ENCODE measurements at regions not wholly inside any gene's neighbourhood (a gene's known extent, or its start where the extent isn't known, plus 50 kb on each side); places are given as distances from the start of the nearest gene placed in this dataset.

DNA sequence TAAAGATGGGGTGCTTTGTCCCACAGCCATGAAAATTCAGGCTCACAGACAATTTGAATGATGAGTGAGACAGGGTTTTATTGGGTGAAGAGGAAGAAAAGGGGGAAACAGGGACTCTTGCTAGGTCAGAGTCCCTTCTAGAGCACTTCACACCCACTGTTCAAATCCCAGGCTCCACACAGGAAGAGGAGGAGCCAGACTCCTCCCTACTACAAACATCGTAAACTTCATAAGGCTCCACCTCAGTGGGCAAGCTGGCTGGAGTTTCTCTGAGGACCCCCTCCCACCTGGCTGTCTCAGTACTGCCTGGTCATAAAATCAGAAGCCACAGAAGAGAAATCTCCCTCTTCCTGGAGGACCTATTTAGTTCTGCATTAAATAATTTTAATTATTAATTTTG, 80.3 kb upstream of the KCNMB2 start:
- no peak for DNase-seq (ENCODE audit: low read depth)

DNA sequence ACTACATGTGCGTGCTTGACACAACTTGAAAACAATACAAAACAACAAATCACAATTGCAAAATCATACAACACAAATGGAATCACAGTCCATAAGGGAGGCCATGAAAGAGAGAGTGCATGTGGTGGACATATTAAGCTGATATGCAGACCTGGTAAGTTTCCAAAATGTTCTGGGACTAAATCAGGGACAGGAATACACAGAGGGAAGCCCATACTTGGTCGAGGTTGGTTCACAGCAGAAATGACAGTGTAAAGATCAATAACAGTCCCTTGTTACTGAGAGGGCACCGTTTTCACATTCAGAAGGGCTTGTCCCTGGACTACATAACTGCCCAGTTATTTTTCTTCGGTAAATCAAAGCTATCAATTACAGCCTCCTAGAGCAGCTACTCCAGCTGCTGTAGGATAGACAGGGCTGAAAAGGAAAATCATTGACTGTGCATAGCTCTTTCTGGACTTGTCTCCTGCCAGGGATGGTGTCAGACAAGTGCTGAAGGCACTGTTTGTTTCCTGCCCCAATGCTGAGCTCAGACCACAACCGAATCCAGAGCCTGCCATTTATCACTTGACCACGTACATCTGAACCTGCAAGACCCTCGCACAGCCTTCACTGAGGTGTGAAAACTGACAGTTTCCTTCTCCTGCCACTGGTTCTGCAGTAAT, 79.5 kb upstream of the KCNMB2 start:
- no peak for DNase-seq (ENCODE audit: low read depth)

DNA sequence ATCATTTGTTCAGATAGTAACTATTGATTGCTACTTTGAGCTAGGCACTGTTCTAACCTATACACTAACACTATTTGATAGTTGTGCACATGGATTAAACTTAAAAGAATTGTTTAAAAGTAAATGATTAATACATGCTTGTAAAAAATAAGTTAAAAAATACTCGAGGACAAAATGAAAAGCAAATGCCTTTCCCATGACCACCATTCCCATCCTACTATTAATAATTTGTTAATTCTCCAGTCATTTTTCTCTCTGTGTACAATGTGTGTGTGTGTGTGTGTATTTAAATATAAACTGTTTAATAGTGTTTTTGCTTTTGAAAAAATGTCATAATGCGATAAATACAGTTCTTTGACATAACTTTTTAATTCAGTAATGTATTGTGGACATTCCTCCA, 78.7 kb upstream of the KCNMB2 start:
- no peak for DNase-seq (ENCODE audit: low read depth)

DNA sequence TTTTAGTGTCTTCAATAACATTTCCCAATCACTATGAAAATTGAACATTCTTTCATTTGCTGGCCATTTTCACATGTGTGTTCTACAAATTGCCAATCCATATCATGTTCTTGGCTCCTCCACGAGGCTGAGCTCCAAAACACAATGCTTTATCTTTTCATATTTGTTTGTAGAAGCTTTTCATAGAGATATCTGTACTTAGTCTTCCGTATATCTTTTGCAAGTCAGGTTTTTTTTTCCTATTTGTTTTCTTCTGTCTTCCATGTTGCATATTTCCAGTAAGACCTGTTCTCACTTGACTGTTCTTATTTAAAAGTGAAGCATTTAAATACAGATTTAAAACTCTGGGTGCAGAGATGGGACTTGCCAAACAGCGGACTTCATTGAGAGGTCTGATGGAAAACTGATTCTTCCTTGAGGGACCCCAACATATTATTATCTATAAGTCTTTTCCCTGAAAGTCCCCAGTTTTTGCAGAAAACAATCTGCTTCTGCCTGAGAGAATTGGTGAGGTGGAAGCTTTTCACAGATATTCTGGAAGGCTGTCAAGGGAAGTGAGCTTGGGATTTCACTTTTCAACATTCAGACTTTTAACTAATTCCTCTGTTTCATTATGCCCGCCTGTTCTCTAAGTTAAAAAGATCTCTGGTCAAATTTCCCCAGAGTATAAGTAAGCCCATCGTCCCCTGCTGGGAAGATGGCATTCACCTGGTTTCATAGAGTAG, 77.8 kb upstream of the KCNMB2 start:
- no peak for DNase-seq (ENCODE audit: low read depth)

DNA sequence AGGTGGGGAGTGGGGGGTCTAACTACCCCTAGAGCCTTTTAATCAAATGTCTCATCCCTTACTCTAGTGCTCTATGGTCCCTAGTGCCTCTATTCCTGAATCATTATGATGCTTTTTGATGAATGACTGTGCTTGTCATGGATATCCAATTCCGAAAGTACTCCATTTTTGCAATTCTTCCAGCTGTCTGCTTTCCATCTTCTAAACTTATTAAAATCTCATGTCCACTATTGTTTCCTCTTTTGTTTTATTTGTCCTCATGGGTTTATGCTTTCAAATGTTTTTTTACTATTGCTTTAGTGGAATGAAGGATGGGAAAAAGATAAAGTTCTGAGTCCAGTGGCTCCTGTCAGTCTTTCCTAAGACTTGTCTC, 77.2 kb upstream of the KCNMB2 start:
- DNase-seq (ENCODE audit: low read depth) = no peak

DNA sequence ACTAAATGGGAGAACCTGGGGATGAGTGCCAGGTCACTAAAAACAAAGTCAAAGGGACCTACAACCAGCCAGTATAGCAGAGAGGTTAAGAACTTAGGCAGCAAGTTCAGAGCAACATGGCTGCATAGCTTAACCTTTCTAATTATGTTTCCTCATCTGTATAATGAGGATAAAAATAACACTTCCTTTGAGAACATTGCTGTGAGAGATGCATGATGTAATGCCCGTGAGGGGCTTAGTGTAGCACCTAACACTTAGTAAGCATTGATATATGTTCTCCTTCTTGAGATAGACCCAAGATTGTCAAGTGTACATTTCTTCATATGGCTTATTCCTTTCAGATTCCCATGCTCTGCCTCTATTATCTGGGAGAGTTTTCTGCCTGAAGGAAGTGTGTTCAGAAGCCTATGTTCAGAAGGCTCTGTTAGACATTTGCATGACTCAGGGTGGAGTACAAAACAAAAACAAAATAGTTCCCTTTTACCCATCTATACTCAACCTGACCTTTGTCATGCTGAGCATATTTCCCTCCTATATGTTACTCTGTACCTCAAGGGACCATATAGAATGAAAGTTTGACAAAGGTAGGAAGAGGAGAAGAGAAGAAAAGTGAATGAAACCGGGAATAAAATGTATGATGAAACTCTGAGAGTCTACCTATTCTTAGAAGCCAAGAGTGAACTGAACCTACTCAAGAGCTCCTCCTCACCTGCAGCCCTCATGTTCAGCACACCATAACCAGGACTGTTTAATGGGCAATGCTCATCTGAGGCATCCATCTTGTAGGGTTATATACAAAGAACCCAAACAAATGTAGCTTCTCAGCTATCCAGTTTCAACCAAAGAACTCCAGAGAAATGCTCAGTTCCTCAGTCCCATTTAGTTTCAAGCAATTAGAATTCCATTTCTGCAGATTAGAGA, 70.7 kb upstream of the KCNMB2 start:
- DNase-seq (ENCODE audit: low read depth) = no peak

DNA sequence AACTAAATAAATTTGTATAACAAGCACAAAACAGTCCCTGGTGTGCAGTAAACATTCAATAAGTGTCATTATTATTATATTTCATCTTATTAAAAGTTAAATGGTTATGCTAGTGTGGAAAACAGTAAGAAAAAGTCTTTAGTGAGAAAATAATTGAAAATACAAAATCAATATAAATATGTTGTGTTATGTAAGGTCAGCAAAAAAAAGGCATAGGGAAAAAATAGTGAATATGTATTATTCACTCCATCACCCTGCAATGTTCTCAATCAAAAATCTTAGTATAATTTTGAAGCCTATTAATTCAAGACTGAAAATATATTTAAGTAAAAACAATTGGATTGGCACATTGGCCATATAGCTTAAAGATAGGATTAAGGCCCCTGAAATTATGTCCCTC, 63.3 kb upstream of the KCNMB2 start:
- DNase-seq (ENCODE audit: low read depth) = no peak

DNA sequence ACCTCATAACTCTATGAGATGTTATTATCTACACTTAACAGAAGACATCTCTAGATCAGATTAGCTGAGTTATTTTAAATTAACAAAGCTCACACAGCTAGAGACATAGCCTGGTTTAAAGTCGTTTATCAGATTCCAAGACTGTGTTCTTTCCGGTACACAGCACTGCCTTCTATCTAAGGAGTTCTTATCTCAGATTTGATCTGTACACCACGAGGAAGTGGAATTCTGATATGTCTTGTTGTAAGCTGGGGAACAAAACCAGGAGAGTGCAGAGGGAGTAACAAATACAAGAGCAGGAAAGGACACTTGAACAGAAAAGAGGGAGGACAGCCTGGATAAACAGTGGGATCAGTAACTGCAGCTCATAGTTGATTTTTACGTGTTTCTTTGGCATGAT, 61.7 kb upstream of the KCNMB2 start:
- no peak for DNase-seq (ENCODE audit: low read depth)

DNA sequence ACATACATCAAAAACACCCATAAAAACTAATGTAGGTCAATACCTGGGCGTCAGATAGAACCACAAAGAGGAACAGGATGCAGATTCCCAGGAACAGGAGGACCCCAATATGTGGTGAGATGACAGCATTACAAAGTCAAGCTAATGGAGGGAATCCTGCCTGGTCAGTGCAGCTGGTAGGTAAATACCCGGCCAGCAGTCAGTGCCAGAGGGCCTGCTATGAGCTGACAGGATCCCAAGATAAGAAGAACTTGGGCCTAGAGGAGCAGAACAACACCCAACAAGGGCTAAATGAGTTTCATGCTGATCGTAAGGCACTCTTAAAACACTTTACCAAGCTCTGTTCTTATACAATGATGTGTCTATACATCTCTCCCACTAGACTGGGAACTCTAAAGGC, 61.2 kb upstream of the KCNMB2 start:
- no peak for DNase-seq (ENCODE audit: low read depth)

DNA sequence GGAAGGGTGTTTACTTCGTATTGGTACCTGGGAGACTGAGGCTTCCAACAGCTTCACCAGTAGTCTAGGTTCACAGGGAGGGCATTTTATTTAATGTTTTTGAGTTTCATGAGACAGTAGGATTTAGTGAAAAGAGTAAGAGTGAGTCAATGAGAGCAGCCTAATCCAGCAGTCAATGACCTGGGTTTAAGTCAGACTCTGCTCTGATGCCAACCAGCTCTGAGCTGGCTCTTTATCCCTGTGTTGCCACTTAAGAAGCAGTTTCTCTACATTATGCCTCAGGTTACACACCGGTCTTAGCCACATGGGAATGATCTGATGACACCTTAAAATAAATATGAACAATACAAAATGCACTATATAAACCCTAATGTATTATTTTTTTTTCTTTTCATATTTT, 59.4 kb upstream of the KCNMB2 start:
- DNase-seq (ENCODE audit: low read depth) = no peak

DNA sequence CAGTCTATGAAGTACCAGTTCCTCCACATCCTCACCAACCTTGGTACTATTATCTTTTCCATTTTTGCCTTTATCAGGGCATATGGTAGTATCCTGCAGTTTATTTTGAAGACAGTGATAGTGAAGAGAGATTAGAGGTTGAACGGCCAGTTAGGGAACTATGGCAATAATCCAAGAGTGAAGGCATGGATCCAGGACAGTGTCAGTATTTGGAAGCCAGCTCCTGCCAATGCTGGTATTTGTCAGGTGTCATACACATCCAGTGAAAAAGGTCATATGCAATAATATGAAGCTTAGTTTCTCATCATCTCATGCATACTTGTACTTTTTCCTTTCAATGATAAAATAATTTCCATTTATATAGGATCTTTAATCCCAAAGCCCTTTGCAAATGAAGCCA, 56.8 kb upstream of the KCNMB2 start:
- no peak for DNase-seq (ENCODE audit: low read depth)

DNA sequence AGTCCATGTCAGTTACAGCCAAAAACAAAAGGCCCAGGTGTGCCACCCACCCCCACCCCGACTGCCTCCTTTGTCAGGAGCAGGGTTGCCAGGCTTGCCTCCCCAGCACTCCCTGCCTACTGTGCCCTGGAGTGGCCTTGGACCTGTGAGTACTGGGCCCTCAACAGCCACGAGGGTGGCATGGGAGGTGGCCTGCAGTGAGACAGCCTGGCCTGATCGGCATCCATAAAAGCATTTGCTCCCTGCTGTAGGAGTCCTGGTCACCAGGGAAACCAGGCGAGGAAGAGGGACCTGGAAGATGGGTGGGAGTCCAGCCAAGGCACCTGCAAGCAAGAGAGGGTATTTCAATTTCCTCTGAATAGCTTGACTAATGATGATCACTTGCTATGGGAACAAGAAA, 56.4 kb upstream of the KCNMB2 start:
- no peak for DNase-seq (ENCODE audit: low read depth)

DNA sequence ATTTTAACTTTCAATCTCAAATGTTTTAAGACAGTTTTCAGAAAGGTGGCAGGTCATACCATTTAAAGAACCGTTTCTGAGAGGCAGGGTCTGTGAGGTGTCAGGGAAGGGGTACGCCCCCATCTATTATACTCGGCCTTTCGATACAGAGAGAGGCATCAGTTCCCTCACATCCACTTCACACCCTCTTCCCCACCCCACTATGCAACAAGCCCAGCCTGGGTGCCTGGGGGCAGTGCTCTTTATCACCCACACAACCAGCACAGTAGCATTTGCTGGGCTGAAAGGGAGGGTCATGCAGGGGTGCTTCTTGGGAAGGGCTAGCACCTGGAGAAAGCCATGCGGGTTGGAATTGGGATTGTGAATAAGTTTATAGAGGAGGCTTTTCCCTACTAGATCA, 56.0 kb upstream of the KCNMB2 start:
- no peak for DNase-seq (ENCODE audit: low read depth)

DNA sequence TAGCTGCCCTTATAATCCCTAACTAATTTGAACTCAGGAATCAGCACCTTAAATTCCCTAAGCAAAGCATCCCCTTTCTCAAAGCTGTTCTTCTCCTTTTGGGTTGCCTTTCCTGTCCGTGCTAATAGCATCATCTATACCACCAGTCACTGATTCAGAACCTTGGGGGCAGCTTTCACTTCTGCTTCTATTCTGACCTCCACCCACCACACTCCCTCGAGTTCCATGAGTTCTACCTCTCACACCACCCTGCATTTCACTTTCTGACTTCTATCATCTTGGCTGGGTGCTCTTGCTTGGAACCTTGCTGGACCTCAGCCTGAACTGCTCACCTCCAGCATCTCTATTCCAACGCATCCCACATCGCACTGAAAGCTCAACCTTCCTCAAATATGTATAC, 55.4 kb upstream of the KCNMB2 start:
- no peak for DNase-seq (ENCODE audit: low read depth)

DNA sequence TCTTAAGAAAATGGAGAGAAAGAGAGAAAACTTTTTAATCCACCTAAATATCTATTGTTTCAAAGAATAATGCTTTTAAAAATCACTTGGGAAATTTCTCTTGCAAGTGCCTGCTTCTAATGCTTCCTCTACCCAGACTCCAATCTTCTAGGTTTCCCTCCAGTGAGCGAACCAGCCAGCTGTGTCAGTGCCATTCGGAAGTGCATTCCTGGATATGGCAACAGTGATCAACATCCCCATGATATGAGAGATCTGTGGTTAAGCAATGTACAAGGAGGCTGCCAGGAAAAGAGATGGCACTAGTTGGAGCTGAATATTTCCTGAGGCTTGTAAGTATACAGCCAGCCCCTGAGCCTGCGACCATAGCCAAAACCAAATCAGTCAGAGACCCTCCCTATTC, 53.3 kb upstream of the KCNMB2 start:
- DNase-seq (ENCODE audit: low read depth) = no peak

DNA sequence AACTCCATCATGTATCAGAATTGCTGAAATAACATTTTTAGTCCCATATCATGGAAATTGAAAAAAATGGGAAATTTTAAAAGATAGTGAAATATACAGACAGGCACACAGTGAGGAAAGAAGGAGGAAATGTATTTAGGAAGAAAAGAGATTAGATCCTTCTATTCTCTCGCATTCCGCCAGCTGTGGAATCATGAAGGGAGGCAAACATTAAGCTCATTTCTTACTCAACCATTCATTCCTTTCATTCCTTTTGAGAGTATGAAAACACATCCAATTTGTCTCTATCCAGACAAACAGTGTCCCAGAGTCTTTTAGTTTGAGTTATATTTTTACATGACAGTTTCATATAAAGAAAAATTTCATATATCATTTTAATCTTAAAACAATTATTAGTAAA, 52.5 kb upstream of the KCNMB2 start:
- no peak for DNase-seq (ENCODE audit: low read depth)

DNA sequence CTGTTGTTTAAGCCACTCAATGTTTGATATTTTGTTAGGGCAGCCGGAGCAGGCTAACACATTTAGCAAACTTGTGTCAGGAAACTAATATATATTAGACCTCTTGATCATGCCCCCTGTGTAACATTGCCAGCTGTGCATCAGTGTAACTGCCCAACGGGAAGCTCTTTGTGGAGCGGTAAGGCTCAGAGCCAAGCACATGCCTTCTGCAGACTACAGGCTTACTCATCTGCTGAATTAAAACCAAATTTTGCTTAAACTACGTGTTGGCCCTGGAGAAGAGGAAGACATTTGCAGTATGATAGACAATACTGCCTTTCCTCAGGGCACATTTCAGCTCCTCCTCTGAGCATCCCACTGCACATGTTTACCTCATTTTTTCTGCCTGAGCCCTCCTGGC, 50.5 kb upstream of the KCNMB2 start:
- no peak for DNase-seq (ENCODE audit: low read depth)
